Cardiac fibroblast (primary cell): ENCODE measurements at regions not wholly inside any gene's neighbourhood (a gene's known extent, or its start where the extent isn't known, plus 50 kb on each side); places are given as distances from the start of the nearest gene placed in this dataset.

ENCODE experiments used
- DNase-seq, 2 donors: peaks; one replicate each; pipeline versions ENCODE4 v3.0.0 to v3.0.0-alpha.2; 2010; ENCODE audit warnings: low read depth in 2 of 2
- H3K4me3 ChIP-seq, 2 donors: replicated peaks in 1 of 2; 1 replicate in 1 of 2; 2 replicates in 1 of 2; pipeline ENCODE4 v1.5.1; 2011; ENCODE audit warnings: low read depth in 2 of 2, low read length in 2 of 2, mild to moderate bottlenecking in 2 of 2, moderate library complexity in 1 of 2
- CTCF ChIP-seq: IDR thresholded peaks from one replicate; pipeline ENCODE4 v1.5.1; 2011; ENCODE audit warnings: low read depth, mild to moderate bottlenecking, low read length, inconsistent platforms

- no peak for TF ChIP-seq CTCF
- DNase-seq: peak in 1 of 2 donors; percentile 22
- H3K4me3 ChIP-seq: no peak overlapping the region
Observed at GRCh38 chr9:108724652-108725051, 131.1 kb downstream of the ACTL7B start.

- no peak for DNase-seq
- H3K4me3 ChIP-seq: no peak overlapping the region
- TF ChIP-seq CTCF: no peak
Observed at GRCh38 chr9:108724122-108724521, 131.7 kb downstream of the ACTL7B start.

GRCh38 chr9:108722396-108722795 lies 133.4 kb downstream of the ACTL7B start:
- peak in 1 of 2 donors; percentile 4 for DNase-seq
- TF ChIP-seq CTCF: no peak
- H3K4me3 ChIP-seq: no peak overlapping the region

- no peak for TF ChIP-seq CTCF
- DNase-seq: no peak
- H3K4me3 ChIP-seq: no peak overlapping the region
Observed at GRCh38 chr9:108720191-108720642, 135.6 kb downstream of the ACTL7B start.

- TF ChIP-seq CTCF: no peak
- DNase-seq: no peak
- no peak overlapping the region for H3K4me3 ChIP-seq
Observed at GRCh38 chr9:108710424-108710823, 145.4 kb downstream of the ACTL7B start.

GRCh38 chr9:108709997-108710396 lies 145.8 kb downstream of the ACTL7B start:
- no peak overlapping the region for H3K4me3 ChIP-seq
- DNase-seq: no peak
- TF ChIP-seq CTCF: no peak

GRCh38 chr9:108709126-108709525 lies 146.7 kb downstream of the ACTL7B start:
- no peak for DNase-seq
- no peak overlapping the region for H3K4me3 ChIP-seq
- no peak for TF ChIP-seq CTCF
